HG03521 (cell line): ENCODE measurements at regions not wholly inside any gene's neighbourhood (a gene's known extent, or its start where the extent isn't known, plus 50 kb on each side); places are given as distances from the start of the nearest gene placed in this dataset.
"Not testable (repeated sequence)": the region's sequence is repeated elsewhere in the genome, so short reads cannot be mapped to it uniquely, and the experiment has no call there.

Source experiments
- ATAC-seq: cut with Tn5 transposase; IDR thresholded peaks from one replicate; pipeline ENCODE4 v1.9.1; 2021; ENCODE audit warnings: mild to moderate bottlenecking, moderate library complexity; ENCODE audit not compliant: unreplicated experiment

DNA sequence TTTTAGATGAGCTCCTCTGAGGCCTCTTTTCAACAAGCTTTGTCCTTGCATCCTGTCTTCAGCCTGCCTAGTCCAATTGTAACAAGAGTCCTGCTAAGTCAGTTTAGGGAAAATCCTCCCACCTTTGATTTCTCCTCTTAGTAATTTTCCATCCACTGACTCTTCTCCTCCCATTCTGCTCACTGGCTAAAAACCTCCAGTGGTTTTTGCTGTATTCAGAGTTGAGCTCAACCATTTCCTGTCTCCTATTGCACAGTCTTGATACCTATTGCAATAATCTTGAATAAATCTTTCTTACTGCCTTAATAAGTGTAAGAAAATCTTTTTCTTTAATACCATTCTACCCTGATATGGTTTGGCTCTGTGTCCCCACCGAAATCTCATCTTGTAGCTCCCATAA lies 117.8 kb upstream of the ENPP6 start:
- ATAC-seq, result no peak

GRCh38 chr4:184333446-184333845 lies 115.8 kb upstream of the ENPP6 start:
- not testable (repeated sequence) for ATAC-seq

DNA sequence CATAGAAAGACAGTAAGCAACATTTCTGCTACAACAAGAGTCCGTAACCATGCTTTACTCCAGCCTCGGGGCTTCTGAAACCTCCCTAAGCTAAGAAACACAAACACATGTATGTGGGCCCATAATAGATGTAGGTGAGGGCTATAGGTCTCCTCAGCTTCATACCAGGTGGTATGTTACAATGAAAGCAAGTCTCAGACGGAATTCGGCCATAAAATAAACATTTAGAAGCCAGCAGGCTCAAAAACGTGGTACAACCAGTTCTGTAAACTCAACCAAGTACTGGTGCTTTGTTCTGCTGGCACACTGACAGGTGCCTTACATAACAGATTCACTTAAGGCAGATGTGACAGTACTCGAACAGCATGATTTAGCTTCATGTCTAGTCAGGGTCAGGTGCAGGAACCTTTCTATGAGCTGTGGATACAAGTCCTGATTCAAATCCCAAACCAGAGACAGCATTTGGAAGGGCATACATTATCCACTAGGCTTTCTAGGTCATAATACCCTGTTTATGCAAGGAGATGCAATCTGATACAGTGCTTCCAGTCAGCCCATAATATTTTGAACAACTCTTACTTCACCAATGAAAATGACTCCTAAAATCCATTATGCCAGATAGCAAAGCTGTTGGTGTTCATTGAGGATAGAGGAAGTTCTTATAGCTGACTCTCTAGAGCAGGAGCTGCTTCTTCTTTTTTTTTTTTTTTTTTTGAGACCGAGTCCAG lies 113.8 kb upstream of the ENPP6 start:
- ATAC-seq, result no peak

GRCh38 chr4:184330517-184331094 lies 112.9 kb upstream of the ENPP6 start:
- ATAC-seq, result not testable (repeated sequence)

GRCh38 chr4:184329659-184330400 lies 112.2 kb upstream of the ENPP6 start:
- ATAC-seq, result peak; percentile 67

DNA sequence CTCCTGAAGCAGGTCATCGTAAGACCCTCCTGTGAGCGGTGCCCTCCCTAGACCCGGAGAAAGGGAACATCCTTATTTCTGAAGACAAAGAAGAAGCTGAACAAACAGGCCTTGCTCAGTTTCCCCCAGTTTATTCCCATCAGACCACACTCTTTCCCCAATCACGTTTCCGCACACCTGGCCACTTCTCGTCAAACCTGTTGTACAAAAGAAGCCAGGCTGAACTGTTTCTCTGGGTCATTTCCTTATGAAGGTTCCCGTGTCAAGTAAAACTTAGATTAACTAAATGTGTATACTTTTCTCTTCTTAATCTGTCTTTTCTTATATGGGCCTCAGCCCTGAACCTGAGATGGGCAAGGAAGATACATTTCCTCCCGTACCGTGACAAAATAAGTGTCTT lies 111.6 kb upstream of the ENPP6 start:
- ATAC-seq, result no peak

DNA sequence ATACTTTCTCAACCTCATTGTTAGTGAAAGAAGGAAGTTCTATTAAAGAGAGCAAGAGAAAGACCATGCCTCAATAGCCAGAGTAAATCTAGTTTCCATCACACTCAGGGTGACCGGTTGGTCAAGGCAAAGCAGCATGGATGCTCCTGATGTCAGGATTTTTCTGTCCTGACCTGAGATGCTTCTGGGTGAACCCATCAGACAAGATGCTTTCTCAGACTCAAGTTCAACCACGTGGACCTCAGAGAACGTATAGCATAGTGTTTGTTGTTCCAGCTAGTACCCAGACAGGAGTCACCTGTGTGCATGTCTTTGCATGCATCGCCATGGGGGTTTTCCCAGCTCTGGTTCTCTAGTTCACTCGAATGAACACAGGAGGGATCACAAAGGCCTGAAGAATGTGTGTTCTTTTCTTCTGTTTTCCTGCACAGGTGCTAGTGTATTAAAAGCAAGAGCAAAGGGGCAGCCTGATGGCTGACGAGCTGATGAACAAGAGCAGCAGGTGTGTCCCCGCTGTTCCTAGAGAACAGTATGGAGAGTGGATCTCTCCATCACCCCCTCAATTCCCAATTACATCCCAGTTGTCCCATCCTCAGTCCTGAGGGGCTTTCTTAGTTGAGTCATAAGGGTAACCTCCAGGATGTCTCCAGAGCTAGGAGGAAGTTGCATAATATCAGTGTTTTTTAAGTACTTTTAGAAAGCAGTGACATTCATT lies 110.5 kb upstream of the ENPP6 start:
- peak; percentile 58 for ATAC-seq

DNA sequence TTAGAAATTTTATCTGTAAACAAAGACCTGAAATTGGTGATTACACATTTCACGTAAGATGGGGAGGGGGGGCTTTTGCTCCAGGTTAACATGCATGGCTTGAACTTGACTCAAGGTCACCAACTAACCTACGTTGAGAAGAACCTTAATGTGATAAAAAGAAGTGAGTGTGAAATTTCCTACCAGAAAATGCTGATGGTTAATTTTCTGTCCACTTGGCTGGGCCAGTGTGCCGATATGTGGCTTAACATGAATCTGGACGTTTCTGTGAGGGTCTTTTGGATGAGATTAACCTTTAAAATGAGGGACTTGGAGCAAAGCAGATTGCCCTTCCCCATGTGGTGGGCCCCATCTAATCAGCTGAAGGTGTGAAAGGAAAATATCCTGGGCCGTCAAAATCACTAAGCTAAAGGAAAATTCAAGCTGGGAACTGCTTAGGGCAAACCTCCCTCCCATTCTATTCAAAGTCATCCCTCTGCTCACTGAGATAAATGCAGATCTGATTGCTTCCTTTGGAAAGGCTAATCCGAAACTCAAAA lies 107.3 kb upstream of the ENPP6 start:
- no peak for ATAC-seq

GRCh38 chr4:184322328-184323025 lies 104.8 kb upstream of the ENPP6 start:
- ATAC-seq, result no peak

DNA sequence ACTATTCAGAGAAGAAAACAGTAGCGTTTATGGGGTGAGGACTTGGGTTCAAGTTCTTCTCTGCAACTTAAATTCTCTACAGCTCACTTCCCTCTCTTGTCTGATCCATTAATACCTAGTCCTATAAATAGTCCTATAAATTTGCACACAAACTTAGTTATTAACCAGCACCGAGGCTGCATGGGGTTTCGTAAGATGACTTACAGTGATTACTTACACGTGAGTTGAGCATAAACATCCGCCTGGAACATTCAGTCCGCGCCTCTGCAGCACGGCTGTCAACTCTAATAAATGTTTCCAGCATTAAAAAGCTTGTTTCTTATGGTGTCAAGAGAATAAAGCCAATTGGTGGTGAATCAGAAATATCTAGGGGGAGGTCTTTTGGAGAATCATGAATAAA lies 103.0 kb upstream of the ENPP6 start:
- ATAC-seq, result no peak

- ATAC-seq, result no peak
Measured at GRCh38 chr4:184318852-184319251, 101.2 kb upstream of the ENPP6 start.

DNA sequence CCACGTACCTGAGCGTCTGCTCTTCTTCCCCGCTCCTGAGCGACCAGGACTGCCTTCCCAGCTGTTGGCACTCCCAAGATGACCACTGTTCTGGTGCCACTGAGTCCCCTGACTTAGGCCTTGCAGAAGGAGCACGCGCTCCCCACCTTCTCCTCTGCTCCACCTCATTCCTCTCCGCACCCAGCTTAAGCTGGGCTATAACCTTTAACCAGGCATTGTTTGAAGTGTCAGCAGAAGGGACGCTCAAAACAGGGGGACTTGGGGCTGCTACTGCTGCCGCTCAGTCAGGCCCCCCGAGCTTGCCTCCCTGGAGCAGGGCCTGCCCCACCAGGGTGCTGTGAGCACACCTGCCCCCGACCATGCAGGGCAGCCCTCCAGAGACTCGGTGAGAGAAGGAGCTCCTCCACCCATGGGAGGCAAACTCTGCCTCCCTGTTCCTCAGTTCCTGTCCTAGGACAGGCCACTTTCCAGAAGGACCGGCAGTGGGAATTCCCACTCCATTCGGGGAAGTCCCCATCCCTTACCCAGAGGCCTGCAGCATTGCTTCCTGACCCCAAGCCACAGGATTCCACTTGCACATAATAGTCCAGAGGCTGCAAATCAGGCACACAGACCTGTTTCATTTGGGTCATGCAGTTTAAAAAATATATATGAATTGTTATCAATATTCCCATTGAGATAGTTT lies 99.7 kb upstream of the ENPP6 start:
- ATAC-seq, result no peak

- ATAC-seq, result no peak
Measured at GRCh38 chr4:184316821-184317220, 99.1 kb upstream of the ENPP6 start.

- no peak for ATAC-seq
Measured at GRCh38 chr4:184315675-184316359, 98.1 kb upstream of the ENPP6 start.

- peak; percentile 66 for ATAC-seq
Measured at GRCh38 chr4:184313702-184314659, 96.3 kb upstream of the ENPP6 start.

- no peak for ATAC-seq
Measured at GRCh38 chr4:184313058-184313581, 95.4 kb upstream of the ENPP6 start.

- ATAC-seq, result no peak
Measured at GRCh38 chr4:184312126-184312525, 94.5 kb upstream of the ENPP6 start.
